Cardiac muscle cell (in vitro differentiated cells and primary cell): ENCODE measurements at regions not wholly inside any gene's neighbourhood (a gene's known extent, or its start where the extent isn't known, plus 50 kb on each side); places are given as distances from the start of the nearest gene placed in this dataset.
"Not testable (repeated sequence)": the region's sequence is repeated elsewhere in the genome, so short reads cannot be mapped to it uniquely, and the experiment has no call there.

ENCODE experiments used
- DNase-seq, 2 donors: peaks; one replicate each; pipeline versions ENCODE4 v3.0.0 to v3.0.0-alpha.2; 2010 to 2017; ENCODE audit warnings: low read depth in 1 of 2, low spot score in 1 of 2
- H3K27ac ChIP-seq: fragments of 200-600 bp; sonication (generic); 2 replicates; pipeline ENCODE4 v1.5.1; 2016
- H3K27me3 ChIP-seq: fragments of 200-600 bp; sonication (generic); 2 replicates; pipeline ENCODE4 v1.6.0; 2016; ENCODE audit warnings: control low read depth
- H3K36me3 ChIP-seq: fragments of 200-600 bp; sonication (generic); 2 replicates; pipeline ENCODE4 v1.5.1; 2016; ENCODE audit warnings: control low read depth
- H3K4me1 ChIP-seq: fragments of 200-600 bp; sonication (generic); 2 replicates; pipeline ENCODE4 v1.8.1; 2017; ENCODE audit warnings: low read depth, mild to moderate bottlenecking, mixed run types
- H3K4me3 ChIP-seq: fragments of 200-600 bp; sonication (generic); 2 replicates; pipeline ENCODE4 v1.5.1; 2016; ENCODE audit warnings: mild to moderate bottlenecking
- H3K9me3 ChIP-seq: fragments of 200-600 bp; sonication (generic); 2 replicates; pipeline ENCODE4 v1.5.1; 2017; ENCODE audit warnings: low read depth, mild to moderate bottlenecking, control low read depth
- TF ChIP-seq, protein P1 (sequence below): IDR thresholded peaks from 2 replicates; pipeline ENCODE4 v1.5.1; 2012; ENCODE audit warnings: low read depth, mild to moderate bottlenecking, low read length

DNA sequence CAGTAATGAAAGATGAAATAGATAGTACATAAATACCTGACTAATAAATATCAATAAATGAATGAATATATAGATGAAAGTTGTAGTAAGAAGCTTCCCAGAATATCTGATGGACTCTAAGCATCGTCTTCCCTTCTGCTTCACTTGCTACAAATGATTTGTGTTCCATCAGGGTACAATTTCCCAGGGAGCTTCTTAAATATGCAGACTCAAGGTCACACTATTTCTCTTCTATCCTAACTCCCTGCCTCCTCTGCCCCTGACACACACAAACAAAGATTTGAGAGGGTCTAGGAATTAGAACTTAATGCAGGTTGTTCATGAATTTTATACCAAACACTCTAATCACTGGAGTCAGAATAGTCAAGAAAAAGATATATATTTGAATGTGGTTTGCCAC, 415.9 kb upstream of the TMPRSS15 start:
- no peak for DNase-seq
- no peak overlapping the region for H3K27ac ChIP-seq
- no peaks in the 10 kb centered on the region for H3K36me3 ChIP-seq
- TF ChIP-seq, protein P1, sequence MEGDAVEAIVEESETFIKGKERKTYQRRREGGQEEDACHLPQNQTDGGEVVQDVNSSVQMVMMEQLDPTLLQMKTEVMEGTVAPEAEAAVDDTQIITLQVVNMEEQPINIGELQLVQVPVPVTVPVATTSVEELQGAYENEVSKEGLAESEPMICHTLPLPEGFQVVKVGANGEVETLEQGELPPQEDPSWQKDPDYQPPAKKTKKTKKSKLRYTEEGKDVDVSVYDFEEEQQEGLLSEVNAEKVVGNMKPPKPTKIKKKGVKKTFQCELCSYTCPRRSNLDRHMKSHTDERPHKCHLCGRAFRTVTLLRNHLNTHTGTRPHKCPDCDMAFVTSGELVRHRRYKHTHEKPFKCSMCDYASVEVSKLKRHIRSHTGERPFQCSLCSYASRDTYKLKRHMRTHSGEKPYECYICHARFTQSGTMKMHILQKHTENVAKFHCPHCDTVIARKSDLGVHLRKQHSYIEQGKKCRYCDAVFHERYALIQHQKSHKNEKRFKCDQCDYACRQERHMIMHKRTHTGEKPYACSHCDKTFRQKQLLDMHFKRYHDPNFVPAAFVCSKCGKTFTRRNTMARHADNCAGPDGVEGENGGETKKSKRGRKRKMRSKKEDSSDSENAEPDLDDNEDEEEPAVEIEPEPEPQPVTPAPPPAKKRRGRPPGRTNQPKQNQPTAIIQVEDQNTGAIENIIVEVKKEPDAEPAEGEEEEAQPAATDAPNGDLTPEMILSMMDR: no peak
- no peaks in the 10 kb centered on the region for H3K4me1 ChIP-seq
- no peak overlapping the region for H3K4me3 ChIP-seq
- H3K9me3 ChIP-seq: no peaks in the 10 kb centered on the region
- H3K27me3 ChIP-seq: no peaks in the 10 kb centered on the region

DNA sequence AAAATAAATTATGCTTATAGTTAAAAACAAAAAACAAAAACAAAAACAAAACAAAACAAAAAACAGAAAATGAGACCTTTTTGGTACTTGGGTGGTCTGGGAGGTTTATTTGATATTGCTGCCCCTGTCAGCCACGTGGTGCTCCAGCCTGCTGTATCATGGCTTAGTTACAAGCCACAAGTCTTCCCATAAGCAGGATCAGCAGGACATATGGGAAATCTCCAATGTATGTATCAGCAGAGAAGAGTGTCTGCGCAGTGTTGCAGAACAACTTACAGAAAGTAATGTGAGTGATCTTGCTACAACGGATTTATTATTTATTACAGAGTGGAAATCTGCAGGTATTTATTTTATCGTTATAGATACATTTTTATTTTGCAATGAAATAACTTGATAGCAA, 423.0 kb upstream of the TMPRSS15 start:
- no peaks in the 10 kb centered on the region for H3K4me1 ChIP-seq
- TF ChIP-seq, protein P1: no peak
- H3K4me3 ChIP-seq: no peak overlapping the region
- H3K9me3 ChIP-seq: no peaks in the 10 kb centered on the region
- no peak for DNase-seq
- H3K27me3 ChIP-seq: no peaks in the 10 kb centered on the region
- H3K36me3 ChIP-seq: no peaks in the 10 kb centered on the region
- H3K27ac ChIP-seq: no peak overlapping the region

DNA sequence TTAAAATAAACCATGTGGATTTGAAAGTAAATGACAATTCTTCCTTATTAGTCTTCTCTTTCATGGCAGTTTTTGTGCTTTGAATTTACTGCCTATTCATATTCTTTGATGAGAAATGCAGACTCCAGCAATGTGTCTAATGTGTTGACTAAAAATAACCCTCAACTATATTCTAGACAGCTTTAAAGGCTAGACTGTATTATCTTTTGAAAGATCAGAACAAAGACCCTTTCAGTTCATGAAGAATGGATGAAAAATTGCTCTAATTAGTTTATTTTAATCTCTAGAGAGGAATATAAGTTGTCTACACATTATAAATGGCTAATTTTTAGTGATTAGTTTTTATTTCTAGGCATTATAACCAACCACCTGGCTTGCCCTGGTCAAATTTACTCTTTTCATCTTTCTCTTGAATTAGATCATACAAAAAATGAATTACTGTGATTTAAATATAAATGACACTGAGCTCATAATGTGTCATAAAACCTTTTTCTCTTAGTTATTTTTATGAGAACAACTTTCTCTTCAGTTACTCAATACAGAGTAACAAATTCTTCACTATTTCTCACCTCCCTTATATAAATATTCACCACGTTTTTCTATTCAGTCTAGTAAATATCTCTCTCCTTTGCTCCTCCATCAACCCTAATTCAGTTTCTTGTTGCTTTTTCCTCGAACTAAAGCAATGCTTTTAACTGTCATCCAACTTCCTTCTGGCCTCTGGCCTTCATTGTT, 428.5 kb upstream of the TMPRSS15 start:
- no peaks in the 10 kb centered on the region for H3K36me3 ChIP-seq
- no peak overlapping the region for H3K4me3 ChIP-seq
- no peak for DNase-seq
- TF ChIP-seq, protein P1: no peak
- no peaks in the 10 kb centered on the region for H3K9me3 ChIP-seq
- no peaks in the 10 kb centered on the region for H3K4me1 ChIP-seq
- no peaks in the 10 kb centered on the region for H3K27me3 ChIP-seq
- peak overlapping the region; percentile 25 for H3K27ac ChIP-seq

DNA sequence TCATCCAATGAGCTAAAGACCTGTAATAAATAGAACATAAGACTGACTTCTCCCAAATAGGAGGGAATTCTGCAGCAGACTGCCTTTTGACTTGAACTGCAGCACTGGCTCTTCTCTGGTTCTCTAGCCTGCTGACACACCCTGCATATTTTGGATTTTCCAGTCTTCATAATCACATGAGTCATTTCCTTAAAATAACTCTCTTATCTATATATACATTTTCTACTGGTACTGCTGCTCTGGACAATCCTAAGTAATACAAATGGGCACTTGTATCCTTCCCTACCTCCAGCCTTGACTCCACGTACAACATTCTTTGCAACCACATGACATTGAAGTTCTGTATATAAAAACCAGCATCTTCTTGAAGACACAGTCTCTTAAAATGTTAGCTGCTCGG, 429.4 kb upstream of the TMPRSS15 start:
- Histone ChIP-seq H3K4me1 (no peaks in the 10 kb centered on the region), H3K4me3 (no peak overlapping the region), H3K9me3 (no peaks in the 10 kb centered on the region), H3K27ac (peak overlapping the region; percentile 25), H3K27me3 (no peaks in the 10 kb centered on the region), H3K36me3 (no peaks in the 10 kb centered on the region)
- TF ChIP-seq, protein P1: no peak
- peak; percentile 39 to 68 for DNase-seq

DNA sequence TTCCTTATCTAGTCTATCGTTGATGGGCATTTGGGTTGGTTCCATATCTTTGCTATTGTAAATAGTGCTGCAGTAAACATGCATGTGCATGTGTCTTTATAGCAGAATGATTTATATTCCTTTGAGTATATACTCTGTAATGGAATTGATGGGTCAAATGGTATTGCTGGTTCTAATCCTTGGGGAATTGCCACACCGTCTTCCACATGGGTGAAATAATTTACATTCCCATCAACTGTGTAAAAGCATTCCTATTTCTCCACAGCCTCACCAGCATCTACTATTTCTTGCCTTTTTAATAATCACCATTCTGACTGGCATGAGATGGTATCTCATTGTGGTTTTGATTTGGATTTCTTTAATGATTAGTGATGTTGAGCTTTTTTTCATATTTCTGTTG, 430.5 kb upstream of the TMPRSS15 start:
- not testable (repeated sequence) for DNase-seq, H3K27me3 ChIP-seq, H3K36me3 ChIP-seq, H3K27ac ChIP-seq, H3K4me3 ChIP-seq, H3K9me3 ChIP-seq, H3K4me1 ChIP-seq

DNA sequence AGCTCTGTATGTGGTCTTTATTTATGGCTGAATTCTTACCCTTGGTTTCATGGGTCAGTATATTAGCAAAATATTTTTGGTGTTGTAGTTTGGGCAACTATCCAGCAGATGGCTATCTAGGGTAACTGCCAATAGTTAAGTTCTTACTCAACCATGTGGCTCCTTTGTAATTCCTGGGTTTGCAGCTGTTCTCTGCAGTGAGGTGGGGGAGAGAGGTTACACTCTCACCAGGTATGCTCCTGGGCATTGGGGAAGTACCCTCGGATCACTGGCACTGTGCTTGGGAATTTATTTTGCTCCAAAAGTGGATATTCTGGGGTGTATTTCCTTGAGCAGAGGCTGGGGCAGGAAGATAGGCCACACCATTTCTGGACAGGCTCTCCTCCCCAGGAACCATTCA, 436.7 kb upstream of the TMPRSS15 start:
- H3K27me3 ChIP-seq: no peaks in the 10 kb centered on the region
- no peaks in the 10 kb centered on the region for H3K9me3 ChIP-seq
- no peak overlapping the region for H3K4me3 ChIP-seq
- no peak for DNase-seq
- TF ChIP-seq, protein P1: no peak
- no peak overlapping the region for H3K27ac ChIP-seq
- H3K36me3 ChIP-seq: no peaks in the 10 kb centered on the region
- H3K4me1 ChIP-seq: no peaks in the 10 kb centered on the region

DNA sequence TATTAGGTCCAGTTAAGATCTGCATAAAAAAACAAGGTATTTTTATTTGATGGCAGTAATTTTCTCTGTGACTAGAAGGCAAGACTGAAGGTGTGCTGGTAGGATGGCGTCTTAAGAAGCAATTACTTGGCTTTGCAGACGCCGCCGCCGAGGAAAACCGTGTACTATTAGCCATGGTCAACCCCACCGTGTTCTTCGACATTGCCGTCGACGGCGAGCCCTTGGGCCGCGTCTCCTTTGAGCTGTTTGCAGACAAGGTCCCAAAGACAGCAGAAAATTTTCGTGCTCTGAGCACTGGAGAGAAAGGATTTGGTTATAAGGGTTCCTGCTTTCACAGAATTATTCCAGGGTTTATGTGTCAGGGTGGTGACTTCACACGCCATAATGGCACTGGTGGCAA, 454.0 kb upstream of the TMPRSS15 start:
- not testable (repeated sequence) for H3K27me3 ChIP-seq, H3K9me3 ChIP-seq, DNase-seq, H3K27ac ChIP-seq, H3K4me1 ChIP-seq, H3K4me3 ChIP-seq, H3K36me3 ChIP-seq
